Hepatocyte (in vitro differentiated cells): ENCODE measurements at regions not wholly inside any gene's neighbourhood (a gene's known extent, or its start where the extent isn't known, plus 50 kb on each side); places are given as distances from the start of the nearest gene placed in this dataset.

Experiments
- DNase-seq: peaks from one replicate; pipeline ENCODE4 v3.0.0-alpha.2; 2016; ENCODE audit warnings: low spot score
- H2AFZ ChIP-seq: fragments of 200-600 bp; sonication (generic); 2 replicates; pipeline ENCODE4 v1.6.0; 2016; ENCODE audit warnings: antibody characterized with exemption, mild to moderate bottlenecking
- H3K27ac ChIP-seq: fragments of 200-600 bp; sonication (generic); 2 replicates; pipeline ENCODE4 v1.5.1; 2016; ENCODE audit warnings: mild to moderate bottlenecking
- H3K27me3 ChIP-seq: fragments of 200-600 bp; sonication (generic); 2 replicates; pipeline ENCODE4 v1.6.1; 2016
- H3K36me3 ChIP-seq: fragments of 200-600 bp; sonication (generic); replicated peaks from 2 replicates; pipeline ENCODE4 v1.5.1; 2016; ENCODE audit warnings: low read depth; ENCODE audit not compliant: insufficient read depth
- H3K4me1 ChIP-seq: fragments of 200-600 bp; sonication (generic); 2 replicates; pipeline ENCODE4 v1.5.1; 2016; ENCODE audit warnings: mild to moderate bottlenecking, moderate library complexity; ENCODE audit not compliant: insufficient read depth
- H3K4me2 ChIP-seq: fragments of 200-600 bp; sonication (generic); 2 replicates; pipeline ENCODE4 v1.6.0; 2016
- H3K4me3 ChIP-seq: fragments of 200-600 bp; sonication (generic); 2 replicates; pipeline ENCODE4 v1.5.1; 2016; ENCODE audit warnings: mild to moderate bottlenecking
- H3K79me2 ChIP-seq: fragments of 200-600 bp; sonication (generic); 2 replicates; pipeline ENCODE4 v1.6.0; 2017; ENCODE audit warnings: mild to moderate bottlenecking
- H3K9me2 ChIP-seq: fragments of 200-600 bp; sonication (generic); replicated peaks from 2 replicates; pipeline ENCODE4 v1.6.0; 2017; ENCODE audit warnings: mild to moderate bottlenecking; ENCODE audit not compliant: insufficient read depth
- H3K9me3 ChIP-seq: fragments of 200-600 bp; sonication (generic); 2 replicates; pipeline ENCODE4 v1.5.1; 2016; ENCODE audit warnings: low read depth, mild to moderate bottlenecking
- H4K20me1 ChIP-seq: fragments of 200-600 bp; sonication (generic); 2 replicates; pipeline ENCODE4 v1.6.0; 2016; ENCODE audit warnings: mild to moderate bottlenecking; ENCODE audit not compliant: insufficient read depth, poor library complexity, severe bottlenecking
- EZH2 ChIP-seq: fragments of 200-600 bp; sonication (generic); IDR thresholded peaks from 2 replicates; pipeline ENCODE4 v1.6.1; 2016; ENCODE audit warnings: antibody characterized with exemption, mild to moderate bottlenecking, borderline replicate concordance
- EZH2phosphoT487 ChIP-seq: fragments of 200-600 bp; sonication (generic); IDR thresholded peaks from one replicate; pipeline ENCODE4 v1.6.1; 2018; ENCODE audit warnings: antibody characterized with exemption, mild to moderate bottlenecking, low read depth, moderate library complexity; ENCODE audit not compliant: unreplicated experiment, severe bottlenecking
- WGBS: methylation state at CpG from one replicate; pipeline ENCODE4 v1.1.6; 2016; ENCODE audit warnings: low lambda C conversion rate; ENCODE audit errors: missing lambda C conversion rate; 5-methylcytosine and 5-hydroxymethylcytosine counted together
- TF ChIP-seq, protein P1 (sequence below): fragments of 200-600 bp; sonication (generic); IDR thresholded peaks from 2 replicates; pipeline ENCODE4 v1.5.1; 2016; ENCODE audit warnings: antibody characterized with exemption, mild to moderate bottlenecking; ENCODE audit not compliant: poor library complexity

GRCh38 chr12:90207799-90208198, 499.2 kb upstream of the ATP2B1 start:
- WGBS, result 94% methylated on average over 3 of the region's 3 CpGs
- Histone ChIP-seq H3K4me2 (no peak overlapping the region), H3K9me2 (no peaks in the 10 kb centered on the region), H3K4me1 (no peaks in the 10 kb centered on the region), H2AFZ (no peak overlapping the region), H3K36me3 (no peaks in the 10 kb centered on the region), H3K4me3 (no peak overlapping the region), H4K20me1 (no peaks in the 10 kb centered on the region), H3K9me3 (no peaks in the 10 kb centered on the region), H3K27me3 (no peaks in the 10 kb centered on the region), H3K79me2 (no peaks in the 10 kb centered on the region), H3K27ac (no peak overlapping the region)
- no peak for TF ChIP-seq EZH2
- TF ChIP-seq EZH2phosphoT487, result no peak
- TF ChIP-seq, protein P1, sequence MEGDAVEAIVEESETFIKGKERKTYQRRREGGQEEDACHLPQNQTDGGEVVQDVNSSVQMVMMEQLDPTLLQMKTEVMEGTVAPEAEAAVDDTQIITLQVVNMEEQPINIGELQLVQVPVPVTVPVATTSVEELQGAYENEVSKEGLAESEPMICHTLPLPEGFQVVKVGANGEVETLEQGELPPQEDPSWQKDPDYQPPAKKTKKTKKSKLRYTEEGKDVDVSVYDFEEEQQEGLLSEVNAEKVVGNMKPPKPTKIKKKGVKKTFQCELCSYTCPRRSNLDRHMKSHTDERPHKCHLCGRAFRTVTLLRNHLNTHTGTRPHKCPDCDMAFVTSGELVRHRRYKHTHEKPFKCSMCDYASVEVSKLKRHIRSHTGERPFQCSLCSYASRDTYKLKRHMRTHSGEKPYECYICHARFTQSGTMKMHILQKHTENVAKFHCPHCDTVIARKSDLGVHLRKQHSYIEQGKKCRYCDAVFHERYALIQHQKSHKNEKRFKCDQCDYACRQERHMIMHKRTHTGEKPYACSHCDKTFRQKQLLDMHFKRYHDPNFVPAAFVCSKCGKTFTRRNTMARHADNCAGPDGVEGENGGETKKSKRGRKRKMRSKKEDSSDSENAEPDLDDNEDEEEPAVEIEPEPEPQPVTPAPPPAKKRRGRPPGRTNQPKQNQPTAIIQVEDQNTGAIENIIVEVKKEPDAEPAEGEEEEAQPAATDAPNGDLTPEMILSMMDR, result no peak
- DNase-seq, result no peak

- no peaks in the 10 kb centered on the region for H3K27me3 ChIP-seq
- no peaks in the 10 kb centered on the region for H3K9me3 ChIP-seq
- no peak overlapping the region for H3K4me2 ChIP-seq
- H2AFZ ChIP-seq, result no peak overlapping the region
- H3K4me3 ChIP-seq, result no peak overlapping the region
- H3K27ac ChIP-seq, result no peak overlapping the region
- no peaks in the 10 kb centered on the region for H3K79me2 ChIP-seq
- H4K20me1 ChIP-seq, result no peaks in the 10 kb centered on the region
- no peaks in the 10 kb centered on the region for H3K36me3 ChIP-seq
- no peaks in the 10 kb centered on the region for H3K9me2 ChIP-seq
- TF ChIP-seq EZH2phosphoT487, result no peak
- TF ChIP-seq EZH2, result no peak
- TF ChIP-seq, protein P1, result no peak
- WGBS, result 92% methylated on average over 2 of the region's 2 CpGs
- no peak for DNase-seq
- H3K4me1 ChIP-seq, result no peaks in the 10 kb centered on the region
Measured at GRCh38 chr12:90205165-90205564, 496.5 kb upstream of the ATP2B1 start.

GRCh38 chr12:90203556-90203955, 494.9 kb upstream of the ATP2B1 start:
- Histone ChIP-seq H3K4me3 (no peak overlapping the region), H3K36me3 (no peaks in the 10 kb centered on the region), H3K4me1 (no peaks in the 10 kb centered on the region), H3K9me2 (no peaks in the 10 kb centered on the region), H3K27ac (no peak overlapping the region), H3K27me3 (no peaks in the 10 kb centered on the region), H4K20me1 (no peaks in the 10 kb centered on the region), H3K9me3 (no peaks in the 10 kb centered on the region), H3K79me2 (no peaks in the 10 kb centered on the region), H3K4me2 (no peak overlapping the region), H2AFZ (no peak overlapping the region)
- DNase-seq, result no peak
- TF ChIP-seq, protein P1, result no peak
- TF ChIP-seq EZH2 (no peak), EZH2phosphoT487 (no peak)
- WGBS, result 100% methylated on average over 1 of the region's 1 CpG

DNA sequence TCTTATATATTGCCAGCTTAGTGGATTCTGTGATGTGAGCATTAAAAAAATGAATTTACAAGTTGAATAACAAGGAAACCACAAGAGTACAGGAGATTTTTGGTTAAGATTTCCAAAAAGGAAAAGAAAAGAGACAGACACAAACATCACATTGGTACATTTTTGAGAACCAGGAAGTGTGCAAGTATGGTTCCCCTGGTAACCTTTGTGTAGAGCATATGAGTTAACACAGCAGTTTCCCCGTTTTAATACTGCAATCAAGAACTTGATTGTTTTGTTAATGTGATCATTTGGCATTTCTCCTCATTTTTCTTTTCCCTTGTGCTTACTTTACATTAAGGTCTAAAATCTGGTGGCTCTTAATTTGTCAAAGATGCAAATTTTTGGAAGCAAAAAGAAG, 490.4 kb upstream of the ATP2B1 start:
- TF ChIP-seq EZH2phosphoT487 (no peak), EZH2 (no peak)
- TF ChIP-seq, protein P1, result no peak
- DNase-seq, result no peak
- no peak overlapping the region for H3K4me2 ChIP-seq
- H2AFZ ChIP-seq, result no peak overlapping the region
- no peaks in the 10 kb centered on the region for H3K27me3 ChIP-seq
- H3K79me2 ChIP-seq, result no peaks in the 10 kb centered on the region
- H3K4me1 ChIP-seq, result no peaks in the 10 kb centered on the region
- H3K36me3 ChIP-seq, result no peaks in the 10 kb centered on the region
- no peak overlapping the region for H3K27ac ChIP-seq
- H3K9me3 ChIP-seq, result no peaks in the 10 kb centered on the region
- 74% methylated on average over 1 of the region's 1 CpG for WGBS
- no peaks in the 10 kb centered on the region for H4K20me1 ChIP-seq
- no peaks in the 10 kb centered on the region for H3K9me2 ChIP-seq
- no peak overlapping the region for H3K4me3 ChIP-seq
